HG03432 (cell line): ENCODE measurements at regions not wholly inside any gene's neighbourhood (a gene's known extent, or its start where the extent isn't known, plus 50 kb on each side); places are given as distances from the start of the nearest gene placed in this dataset.

Source experiments
- ATAC-seq: cut with Tn5 transposase; IDR thresholded peaks from one replicate; pipeline ENCODE4 v1.9.1; 2021; ENCODE audit warnings: mild to moderate bottlenecking, moderate library complexity; ENCODE audit not compliant: unreplicated experiment

DNA sequence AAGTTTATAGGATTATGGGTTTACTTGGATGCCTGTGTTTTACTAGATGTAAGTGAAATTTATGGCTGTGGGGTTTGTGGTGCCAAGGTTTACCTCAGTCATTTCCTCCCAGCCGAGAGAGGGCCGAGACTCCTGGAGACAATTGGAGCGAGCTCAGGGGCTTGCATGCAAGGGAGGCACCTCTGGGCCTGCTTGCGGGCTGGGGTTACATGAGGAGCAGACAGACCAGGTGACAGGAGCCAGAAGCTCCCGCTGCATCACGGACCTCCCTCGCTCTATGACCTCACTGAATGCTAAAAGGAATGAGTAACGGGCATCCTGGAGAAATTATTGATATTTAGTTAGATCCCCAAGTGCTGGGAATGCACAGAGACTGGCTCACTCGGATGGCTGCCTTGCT is 275.2 kb upstream of the KIRREL3 start:
- ATAC-seq = no peak

DNA sequence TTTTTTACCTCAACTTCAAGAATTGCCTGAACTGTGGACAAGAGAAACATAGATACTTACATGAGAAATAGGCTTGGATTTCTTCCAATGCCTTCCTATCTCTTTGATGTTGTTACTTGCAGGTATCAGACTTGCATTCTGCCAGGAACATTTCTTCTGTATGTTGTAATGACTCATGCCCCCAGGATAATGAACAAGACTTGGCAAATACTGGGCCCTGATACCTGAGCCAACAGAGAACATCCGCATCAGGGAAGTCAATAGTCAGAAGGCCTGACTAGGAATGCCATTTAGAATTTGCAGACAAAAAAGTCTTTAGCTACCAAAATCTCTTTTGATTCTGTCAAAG is 273.7 kb upstream of the KIRREL3 start:
- no peak for ATAC-seq

DNA sequence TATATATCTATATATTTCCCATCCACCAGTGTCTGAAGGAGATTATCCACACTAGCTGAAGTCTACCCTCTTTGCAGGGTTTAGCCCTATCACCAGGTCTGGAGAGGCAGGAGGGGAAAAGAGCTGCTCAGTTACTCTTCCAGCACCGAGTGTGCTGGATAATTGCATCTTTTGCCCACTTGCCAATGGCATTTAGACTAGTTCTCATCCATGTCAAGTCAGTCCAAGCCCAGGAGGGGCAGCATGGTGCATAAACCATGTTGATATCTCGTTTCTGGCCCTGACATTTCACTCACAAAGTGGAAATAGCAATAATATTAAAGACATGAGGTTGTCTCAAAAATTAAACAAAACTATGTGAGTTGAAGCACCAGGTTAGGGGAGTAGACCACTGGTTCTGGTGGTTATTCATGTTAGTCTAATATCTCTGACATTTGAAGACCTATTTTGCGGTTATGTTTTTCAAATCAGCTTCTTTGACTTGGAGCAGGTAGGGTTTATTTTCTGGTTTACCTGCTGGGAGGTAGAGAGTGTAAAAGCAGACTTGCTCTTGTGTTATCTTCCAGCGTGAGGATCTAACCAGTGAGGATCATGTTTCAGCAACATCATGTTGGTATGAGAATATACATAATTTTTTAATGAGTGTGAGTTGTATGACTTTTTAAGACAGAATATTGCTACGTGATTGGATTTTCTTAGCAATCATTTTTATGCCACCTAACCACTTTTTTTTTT is 273.2 kb upstream of the KIRREL3 start:
- ATAC-seq = no peak

DNA sequence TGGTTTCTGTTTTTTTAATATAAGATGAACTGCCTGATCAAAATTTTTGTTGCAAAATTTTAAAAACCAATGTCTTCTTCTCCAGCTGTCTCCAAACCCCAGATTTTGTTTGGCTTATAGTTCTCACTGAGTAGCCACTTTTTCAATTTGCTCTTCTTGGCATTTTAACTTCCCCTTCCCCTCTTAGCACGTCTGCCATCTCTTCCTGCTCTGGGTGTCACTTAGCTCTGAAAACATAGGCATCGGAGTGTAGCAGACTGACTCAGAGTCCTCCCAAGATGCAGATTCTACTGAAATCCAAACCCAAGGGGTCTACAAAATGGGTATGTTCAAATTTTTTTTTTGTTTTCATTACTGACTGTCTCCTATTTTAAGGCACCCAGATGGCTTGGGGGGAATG is 270.3 kb upstream of the KIRREL3 start:
- no peak for ATAC-seq

DNA sequence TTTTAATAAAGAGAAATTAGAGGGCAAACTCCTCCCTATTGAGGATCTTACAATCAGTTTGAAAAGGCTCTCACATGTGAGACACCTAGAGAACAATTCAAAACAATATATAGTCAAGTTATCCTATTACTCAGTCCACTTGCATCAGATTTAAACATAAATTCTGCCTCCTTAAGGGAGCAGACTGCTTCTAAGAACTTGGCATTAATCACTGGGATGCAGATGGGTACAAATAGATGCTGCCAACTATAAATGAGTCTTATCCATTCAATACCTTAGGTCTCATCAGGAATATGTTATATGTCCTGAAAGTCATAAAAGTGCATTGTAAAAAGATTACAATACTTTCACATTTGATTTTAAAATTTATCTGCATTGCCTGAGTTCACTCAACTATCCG is 269.3 kb upstream of the KIRREL3 start:
- no peak for ATAC-seq

DNA sequence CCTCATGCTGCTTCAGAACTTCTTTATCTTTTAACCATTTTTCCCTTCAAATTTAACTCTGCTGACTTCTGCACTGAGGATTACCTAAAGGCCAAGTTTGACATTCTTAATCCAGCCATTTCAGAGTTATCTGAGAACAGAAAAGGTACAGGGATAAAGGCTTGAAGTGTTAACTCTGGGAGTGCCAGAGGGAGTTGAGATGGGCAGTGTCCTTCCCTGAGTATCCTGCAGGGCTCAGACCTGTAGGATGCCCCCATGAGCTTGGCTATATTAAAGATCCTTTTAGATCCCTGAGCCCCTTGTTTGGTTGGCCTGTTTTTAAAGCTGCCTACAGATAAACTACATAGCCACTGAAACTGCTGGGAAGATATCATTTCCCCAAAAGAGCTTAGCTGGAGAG is 268.4 kb upstream of the KIRREL3 start:
- ATAC-seq = no peak

DNA sequence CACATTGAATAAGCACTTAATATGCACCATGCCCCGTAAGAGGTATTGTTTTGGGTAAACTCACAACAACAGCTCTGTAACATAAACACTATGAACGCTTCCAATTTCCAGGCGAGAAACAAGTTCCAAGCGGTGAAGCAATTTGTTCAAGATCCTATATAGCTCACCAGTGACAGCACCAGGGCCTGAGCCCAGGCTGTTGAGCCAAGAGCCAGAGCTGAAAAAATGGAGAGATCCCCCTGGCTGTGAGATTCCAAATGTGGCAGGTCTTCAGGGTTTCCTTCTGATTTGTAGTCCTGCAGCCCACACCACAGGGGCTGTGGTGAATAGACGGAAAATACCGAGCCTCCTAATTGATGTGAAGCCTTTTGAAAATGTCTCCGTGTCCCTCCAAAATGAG is 268.0 kb upstream of the KIRREL3 start:
- ATAC-seq = no peak

DNA sequence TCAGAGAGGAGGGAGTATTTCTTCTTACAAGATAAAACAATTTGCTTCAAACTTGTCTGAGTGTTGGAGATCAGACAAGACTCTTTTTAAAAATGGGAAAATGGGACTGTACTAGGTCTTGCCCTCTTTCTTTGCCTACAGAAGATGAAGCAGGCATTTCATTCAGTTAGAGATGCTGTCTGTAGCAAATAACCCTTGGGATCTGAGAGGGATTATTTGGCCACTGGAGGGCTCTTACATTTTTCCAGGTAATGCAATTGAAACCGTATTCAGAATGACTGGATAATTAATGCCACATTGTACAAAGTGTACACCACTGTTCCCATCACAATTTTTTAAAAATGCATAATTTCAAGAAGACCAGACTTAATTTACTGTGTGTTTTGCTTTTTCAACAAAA is 258.5 kb upstream of the KIRREL3 start:
- ATAC-seq = no peak

DNA sequence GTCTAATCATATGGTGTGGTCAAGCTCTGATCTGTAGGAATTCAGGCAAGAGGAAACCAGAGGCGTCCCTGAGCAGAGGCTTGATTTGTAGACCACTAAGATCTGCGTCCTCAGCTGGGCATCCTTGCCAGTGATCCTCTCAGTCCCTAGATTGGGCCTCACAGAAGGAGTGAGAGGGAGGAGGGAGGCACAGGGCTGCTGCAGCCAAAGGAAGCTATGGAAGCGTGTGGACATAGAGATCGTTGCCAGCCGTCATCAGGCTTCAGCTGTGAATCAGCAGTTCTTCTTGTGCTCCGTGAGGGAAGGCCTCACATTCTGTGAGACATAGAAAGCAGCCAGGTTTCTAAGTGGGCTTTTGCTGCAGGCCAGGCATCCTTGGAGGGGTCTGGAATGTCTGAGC is 254.6 kb upstream of the KIRREL3 start:
- ATAC-seq = no peak

DNA sequence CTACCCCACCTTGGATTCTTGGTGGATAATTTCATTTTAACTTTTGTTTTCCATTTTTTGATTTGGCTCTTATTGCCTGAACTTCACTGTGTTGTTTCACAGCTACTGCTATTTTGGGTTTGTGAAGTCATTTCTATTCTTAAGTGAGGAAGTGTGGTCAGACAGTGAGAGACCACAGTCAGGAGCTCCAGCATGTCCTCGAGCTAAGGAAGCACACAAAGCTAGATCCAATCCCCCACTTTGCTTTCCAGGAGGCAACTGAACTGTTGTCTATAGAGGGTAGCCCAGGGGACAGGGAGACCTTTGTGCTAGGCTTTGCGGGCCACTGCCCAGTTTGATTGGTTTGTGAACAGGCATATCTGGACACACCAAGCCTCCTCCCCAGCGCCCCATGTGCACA is 251.8 kb upstream of the KIRREL3 start:
- ATAC-seq = no peak

DNA sequence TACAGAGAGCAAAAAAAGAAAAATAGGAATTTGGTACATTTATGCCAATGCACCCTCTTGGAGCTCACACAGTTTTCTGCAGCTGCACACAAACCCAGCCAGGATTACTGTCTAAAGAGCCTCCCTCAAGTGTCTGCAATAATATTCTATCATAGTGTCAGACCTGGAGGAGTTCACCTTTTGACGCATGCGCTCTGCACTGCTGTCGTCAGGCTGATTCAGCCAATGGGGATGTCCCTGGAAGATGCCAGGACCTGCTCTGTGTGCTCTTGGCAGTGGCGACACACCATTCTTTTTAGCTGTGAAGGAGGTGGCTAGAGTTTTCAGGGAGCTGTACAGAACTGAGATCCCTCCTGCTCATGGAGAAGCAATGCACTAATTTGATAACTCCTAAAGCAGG is 249.0 kb upstream of the KIRREL3 start:
- ATAC-seq = no peak

DNA sequence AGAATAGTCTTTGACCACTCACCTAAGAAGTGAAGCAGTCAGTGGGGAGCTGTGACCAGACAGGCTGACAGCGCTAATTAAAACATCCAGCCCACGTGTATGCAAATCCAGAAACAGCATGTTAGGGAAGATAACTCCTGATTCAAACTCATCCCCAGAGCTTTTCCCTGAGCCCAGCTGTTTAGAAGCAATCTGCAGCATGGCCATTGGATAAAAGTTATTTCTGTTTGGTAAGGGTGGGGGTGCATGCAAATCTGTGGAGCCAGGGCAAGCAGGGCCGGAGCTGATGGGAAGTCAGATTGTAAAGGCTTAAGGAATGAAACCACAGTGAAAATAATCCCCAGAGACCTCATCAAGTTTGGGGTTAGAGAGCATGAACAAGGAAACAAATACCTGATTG is 247.9 kb upstream of the KIRREL3 start:
- ATAC-seq = no peak

DNA sequence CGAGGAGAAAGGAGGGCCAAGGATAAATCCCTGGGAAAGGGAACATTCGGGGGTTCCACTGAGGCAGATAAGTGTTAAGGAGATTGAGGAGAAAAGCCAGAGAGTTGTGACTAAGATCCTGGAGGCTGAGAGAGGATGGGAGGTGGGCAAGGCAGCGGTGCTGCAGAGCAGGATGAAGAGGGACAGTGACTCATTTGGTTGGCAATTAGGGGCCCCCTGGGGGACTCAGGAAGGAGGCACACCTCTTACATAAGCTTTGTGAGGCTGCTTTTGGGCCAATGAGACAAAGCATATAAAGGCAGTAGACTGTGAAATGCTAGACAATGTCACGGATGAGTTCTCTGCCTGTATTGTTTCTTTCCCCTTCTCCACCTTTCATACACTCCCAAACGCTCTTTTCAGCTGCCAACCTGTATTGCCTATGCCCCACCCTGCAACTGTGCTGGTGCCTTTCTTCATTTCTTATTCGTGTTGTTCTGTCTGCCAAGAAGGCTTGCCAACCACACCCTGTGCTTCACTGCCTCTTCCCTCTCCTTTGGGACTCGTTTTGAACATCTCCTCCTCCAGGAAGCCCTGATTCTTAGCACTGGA is 246.8 kb upstream of the KIRREL3 start:
- no peak for ATAC-seq

DNA sequence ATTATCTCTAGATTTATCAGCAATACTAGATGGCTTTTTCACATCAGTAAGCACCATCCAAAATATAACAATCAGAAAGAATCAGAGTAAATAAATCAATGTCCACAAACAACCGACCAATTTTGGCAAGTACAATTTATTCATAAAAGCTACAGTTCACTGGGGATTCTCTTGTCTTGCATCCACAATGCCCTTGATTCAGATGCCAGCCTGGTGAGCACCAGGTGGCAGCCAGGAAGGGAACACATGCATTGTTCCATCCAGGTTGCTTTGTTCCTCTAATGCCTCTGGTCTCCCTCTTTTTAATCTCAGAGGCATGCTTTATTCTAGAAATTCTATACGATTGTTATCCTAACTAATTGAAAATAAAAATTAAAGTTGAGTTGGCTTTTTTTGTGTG is 242.1 kb upstream of the KIRREL3 start:
- ATAC-seq = no peak

DNA sequence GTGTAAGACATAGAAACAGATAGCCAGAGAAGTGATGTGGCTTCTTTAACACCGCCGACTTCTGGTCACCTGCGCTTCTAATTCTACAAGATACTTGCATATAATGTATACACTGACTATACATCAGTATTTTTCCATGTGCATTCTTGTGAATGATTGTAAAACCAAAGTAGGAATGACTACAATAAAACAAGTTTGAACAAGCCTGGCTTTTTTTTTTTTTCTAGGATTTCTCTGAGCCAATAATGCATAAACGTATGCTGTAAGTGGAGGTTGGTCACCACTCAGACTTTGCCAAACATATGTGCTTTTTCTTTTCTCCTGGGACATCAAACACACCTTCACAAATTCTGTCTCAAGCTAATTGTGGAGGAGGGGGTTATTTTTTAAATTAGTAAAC is 237.8 kb upstream of the KIRREL3 start:
- no peak for ATAC-seq

DNA sequence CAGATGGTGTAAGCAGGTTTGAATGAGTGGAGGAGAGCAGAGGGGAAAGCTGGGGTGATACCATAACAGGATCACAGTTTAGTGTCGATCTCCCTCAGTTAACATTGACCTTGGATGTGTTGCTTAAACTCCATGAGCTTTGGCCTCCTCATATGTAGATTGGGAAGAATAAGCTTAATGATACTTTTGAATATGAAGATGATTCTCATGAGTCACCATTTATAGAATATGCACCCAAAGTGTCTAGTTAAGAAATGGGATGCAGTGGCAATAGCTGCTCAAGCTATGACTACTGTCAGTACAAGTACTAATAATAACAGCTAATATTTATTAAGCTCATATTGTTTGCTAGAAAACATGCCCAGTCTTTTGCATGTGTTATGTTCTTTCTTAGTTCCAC is 236.2 kb upstream of the KIRREL3 start:
- ATAC-seq = no peak

DNA sequence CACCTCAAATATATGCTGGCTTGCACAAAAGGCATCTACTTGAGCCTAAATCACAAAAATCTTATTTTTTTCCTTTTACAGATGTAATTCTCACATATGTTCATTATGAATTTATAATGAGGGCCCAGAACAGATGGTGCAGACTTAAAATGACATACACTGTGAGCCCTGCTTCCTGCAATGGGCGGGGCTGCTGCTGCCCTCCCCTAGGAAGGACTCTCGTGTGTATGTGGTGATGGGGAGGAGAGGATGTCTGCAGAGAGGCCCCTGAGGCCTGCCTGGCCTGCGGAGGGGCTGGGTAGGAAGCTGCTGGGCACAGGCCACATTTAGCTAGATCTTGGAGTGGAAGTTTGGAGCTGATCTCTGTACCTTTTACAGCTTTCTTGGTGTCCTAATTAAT is 233.4 kb upstream of the KIRREL3 start:
- ATAC-seq = no peak

DNA sequence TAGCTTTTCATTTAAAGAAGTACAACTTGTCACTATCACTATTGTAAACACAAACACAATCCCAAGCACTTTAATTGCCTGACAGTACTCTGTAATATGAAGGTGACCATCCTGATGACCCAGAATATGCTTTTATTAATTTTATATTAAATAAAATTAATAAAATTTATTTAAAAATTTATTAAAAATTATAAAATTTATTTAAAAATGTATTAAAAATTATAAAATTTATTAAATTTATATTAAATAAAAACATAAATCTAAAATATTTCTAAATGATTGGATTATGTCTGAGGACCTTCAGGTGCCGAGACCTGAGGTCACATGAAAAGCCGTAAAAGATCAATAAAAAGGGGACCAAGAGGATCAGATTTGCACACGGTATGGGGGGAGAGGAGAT is 229.8 kb upstream of the KIRREL3 start:
- no peak for ATAC-seq

DNA sequence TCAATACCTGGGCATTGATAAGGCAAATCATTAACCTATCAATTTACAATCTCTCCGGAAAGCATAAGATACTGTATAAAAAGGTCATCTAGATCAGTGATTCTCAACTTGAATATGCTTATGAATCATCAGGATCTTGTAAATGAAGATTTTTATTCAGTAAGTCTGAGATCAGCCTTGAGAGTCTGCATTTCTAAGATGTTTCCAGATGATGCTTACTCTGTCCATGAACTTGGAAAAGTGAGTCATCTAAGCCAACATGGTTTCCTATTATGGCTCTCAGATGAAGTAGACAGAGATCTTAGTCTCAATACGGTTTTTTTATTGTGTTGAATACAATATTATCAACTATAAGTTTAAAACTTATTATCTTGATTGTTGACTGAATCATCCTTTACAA is 226.4 kb upstream of the KIRREL3 start:
- no peak for ATAC-seq

DNA sequence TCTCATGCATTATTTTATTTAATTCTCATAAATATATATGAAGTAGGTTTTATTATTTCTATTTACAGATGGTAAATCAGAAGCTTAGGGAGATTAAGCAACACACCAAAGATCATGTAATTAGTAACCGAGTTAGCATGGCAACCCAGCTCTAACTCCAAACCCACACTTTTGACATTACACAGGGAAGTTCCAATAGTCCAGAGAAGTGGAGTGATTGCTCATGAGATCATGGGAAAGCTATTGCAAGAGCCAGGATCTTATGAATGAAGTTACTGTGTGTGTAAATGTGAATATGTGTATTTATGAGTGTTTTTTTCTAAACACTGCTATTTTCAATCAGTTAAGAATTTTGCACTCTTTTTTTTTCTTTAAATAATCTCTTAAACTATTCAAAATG is 225.8 kb upstream of the KIRREL3 start:
- no peak for ATAC-seq

DNA sequence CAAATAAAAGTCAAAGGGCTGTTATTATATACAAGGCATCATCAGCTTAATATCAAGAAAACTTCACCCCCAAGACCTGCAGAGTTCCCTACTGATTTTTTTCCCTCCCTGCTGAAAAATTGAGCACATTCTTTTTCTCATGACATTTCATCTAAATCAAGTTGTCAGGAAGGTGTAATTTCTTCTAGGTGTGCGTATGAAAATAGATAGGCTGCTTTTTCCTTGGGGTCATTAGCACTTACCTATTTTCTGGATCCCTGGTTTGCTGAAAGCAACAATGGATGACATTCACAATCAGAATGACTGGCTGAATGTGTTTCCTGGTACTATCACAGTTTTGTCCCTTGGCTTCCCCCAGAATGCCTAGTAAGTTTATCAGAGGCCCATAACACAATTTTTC is 225.0 kb upstream of the KIRREL3 start:
- ATAC-seq = no peak

DNA sequence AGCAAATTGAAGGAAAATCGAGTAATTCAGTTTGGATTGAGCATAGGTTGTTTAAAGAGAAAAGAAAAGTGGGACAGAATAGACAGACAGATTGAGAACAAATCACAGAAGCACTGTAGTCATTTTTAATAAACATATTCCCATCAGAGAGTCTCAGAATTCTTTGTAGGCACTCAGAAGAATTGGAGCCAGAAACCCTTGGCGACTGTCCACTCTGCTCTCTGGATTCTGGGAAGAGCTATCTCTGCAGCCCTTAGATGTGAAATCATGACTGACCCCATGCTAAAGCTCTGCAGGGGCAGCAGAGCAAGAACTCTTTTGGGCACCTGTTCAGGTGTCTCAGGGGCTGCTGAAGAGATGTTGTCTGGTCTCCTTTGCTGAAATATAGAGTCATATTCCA is 223.7 kb upstream of the KIRREL3 start:
- no peak for ATAC-seq

DNA sequence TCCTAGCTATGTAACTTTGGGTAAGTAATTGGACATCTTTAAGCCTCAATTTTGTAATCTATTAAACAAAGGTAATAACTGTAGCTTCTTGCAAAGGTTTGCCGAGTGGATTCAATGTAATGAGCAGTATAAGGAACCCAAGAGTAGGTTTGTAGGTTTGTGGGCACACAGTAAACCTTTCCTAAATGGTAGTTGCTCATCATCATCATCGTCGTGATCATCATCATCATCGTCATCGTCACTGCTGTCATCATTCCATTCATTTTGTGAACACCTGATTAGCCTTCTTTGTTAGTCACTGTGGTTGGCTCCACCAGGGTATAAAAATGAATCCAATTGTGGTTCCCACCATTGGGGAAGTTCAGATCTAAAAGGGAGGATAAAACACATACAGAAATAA is 223.1 kb upstream of the KIRREL3 start:
- no peak for ATAC-seq
